K562 (cell line): ENCODE measurements at regions not wholly inside any gene's neighbourhood (a gene's known extent, or its start where the extent isn't known, plus 50 kb on each side); places are given as distances from the start of the nearest gene placed in this dataset.
A peak's percentile ranks its signal among the peaks of the same experiment; 100 is the strongest.

Source experiments
- ARID1B ChIP-seq: fragments of 450-650 bp; IDR thresholded peaks from 2 replicates; pipeline ENCODE4 v1.6.1; 2016; ENCODE audit warnings: antibody characterized with exemption, mild to moderate bottlenecking, inconsistent platforms
- ATF1 ChIP-seq, 2 experiments: fragments of 450-650 bp in 1 of 2; IDR thresholded peaks; 2 replicates each; pipeline ENCODE4 v1.6.1; 2016; ENCODE audit warnings: missing compliant biosample characterization in 1 of 2, missing genetic modification characterization in 1 of 2
- ATF7 ChIP-seq: fragments of 450-650 bp; IDR thresholded peaks from 2 replicates; pipeline ENCODE4 v1.7.1; 2014; ENCODE audit warnings: mild to moderate bottlenecking, moderate library complexity
- C11orf30 ChIP-seq: fragments of 450-650 bp; IDR thresholded peaks from 2 replicates; pipeline ENCODE4 v1.6.1; 2016; ENCODE audit warnings: low read depth, mild to moderate bottlenecking
- FOXK2 ChIP-seq, 2 experiments: fragments of 450-650 bp; IDR thresholded peaks in 1 of 2; conservative IDR thresholded peaks in 1 of 2; 2 replicates each; pipeline ENCODE4 v1.6.1; 2016; ENCODE audit warnings: low read depth in 2 of 2, mild to moderate bottlenecking in 1 of 2
- HDAC1 ChIP-seq, 2 experiments: fragments of 450-650 bp; IDR thresholded peaks; 2 replicates each; pipeline ENCODE4 v1.6.1; 2016 to 2017; ENCODE audit warnings: inconsistent platforms in 1 of 2, mild to moderate bottlenecking in 1 of 2, moderate library complexity in 1 of 2
- KAT2B ChIP-seq: IDR thresholded peaks from one replicate; pipeline ENCODE4 v1.6.1; 2012; ENCODE audit warnings: low read depth, mild to moderate bottlenecking, control low read depth, inconsistent platforms, low read length, moderate library complexity
- MAFF ChIP-seq: IDR thresholded peaks from 2 replicates; pipeline ENCODE4 v1.6.1; 2012; ENCODE audit warnings: low read length, improper control_type of control experiment
- MAFG ChIP-seq: fragments of 450-650 bp; conservative IDR thresholded peaks from 2 replicates; pipeline ENCODE4 v1.6.1; 2016; ENCODE audit warnings: missing genetic modification characterization, missing compliant biosample characterization
- NR2C2 ChIP-seq, 2 experiments: fragments of 200-800 bp in 1 of 2; sonication (Bioruptor generic) in 1 of 2; sonication (generic) in 1 of 2; formaldehyde crosslinking in 1 of 2; IDR thresholded peaks; 2 replicates each; pipeline versions ENCODE4 v1.6.1 to v1.8.0; 2016 to 2022; ENCODE audit warnings: mild to moderate bottlenecking in 1 of 2, missing compliant biosample characterization in 1 of 2, missing genetic modification characterization in 1 of 2, missing genetic modification reagents in 1 of 2
- PBX2 ChIP-seq, 2 experiments: IDR thresholded peaks in 1 of 2; conservative IDR thresholded peaks in 1 of 2; 2 replicates each; pipeline ENCODE4 v1.6.1; 2016; ENCODE audit warnings: low read depth in 2 of 2, mild to moderate bottlenecking in 1 of 2, missing compliant biosample characterization in 1 of 2, missing genetic modification characterization in 1 of 2, moderate library complexity in 1 of 2
- PRDM10 ChIP-seq: fragments of 450-650 bp; IDR thresholded peaks from 2 replicates; pipeline ENCODE4 v1.6.1; 2018; ENCODE audit not compliant: partially characterized antibody
- THRA ChIP-seq: fragments of 450-650 bp; IDR thresholded peaks from 2 replicates; pipeline ENCODE4 v1.6.1; 2017; ENCODE audit warnings: mild to moderate bottlenecking, moderate library complexity
- ZNF316 ChIP-seq: fragments of 450-650 bp; IDR thresholded peaks from 2 replicates; pipeline ENCODE4 v1.6.1; 2016
- ZZZ3 ChIP-seq: fragments of 450-650 bp; IDR thresholded peaks from 2 replicates; pipeline ENCODE4 v1.6.1; 2016; ENCODE audit warnings: antibody characterized with exemption, mild to moderate bottlenecking, moderate library complexity

GRCh38 chr2:105617631-105618350 is 126.9 kb upstream of the NCK2 start (continued):
- TF ChIP-seq NR2C2 (CRISPR knock-in tag; IDR thresholded peaks at IDR 0.05) (no peak), NR2C2 (tag; IDR thresholded peaks at IDR 0.05) (0 out of 2 replicates have a peak, but pooled peaks have one; percentile 17), MAFG (peak; percentile 78), FOXK2 (conservative IDR thresholded peaks at IDR 0.05 in 1 of 2, IDR thresholded peaks at IDR 0.05 in 1 of 2; ENCODE audit: low read depth in 2 of 2) (peak; percentile 81), KAT2B (no peak), ZNF316 (peak; percentile 89), C11orf30 (peak; percentile 89), ARID1B (peak; percentile 13; the same call in 1 of the 2 replicates), ATF7 (peak; percentile 87), MAFF (peak; percentile 64), HDAC1 (IDR thresholded peaks at IDR 0.05) (no peak), ATF1 (CRISPR knock-in tag; IDR thresholded peaks at IDR 0.05) (no peak), ATF1 (tag; IDR thresholded peaks at IDR 0.05) (peak; percentile 79), PBX2 (CRISPR knock-in tag; IDR thresholded peaks at IDR 0.05; ENCODE audit: low read depth) (no peak), PBX2 (tag; conservative IDR thresholded peaks at IDR 0.05; ENCODE audit: low read depth) (0 out of 2 replicates have a peak, but pooled peaks have one; percentile 8), ZZZ3 (no peak), THRA (no peak), PRDM10 (peak; percentile 63)
